ENCODE measurements at regions not wholly inside any gene's neighbourhood (a gene's known extent, or its start where the extent isn't known, plus 50 kb on each side); places are given as distances from the start of the nearest gene placed in this dataset.
A peak's percentile ranks its signal among the peaks of the same experiment; 100 is the strongest.
"Not testable (repeated sequence)": the region's sequence is repeated elsewhere in the genome, so short reads cannot be mapped to it uniquely, and the experiment has no call there.

- DNase-seq (ENCODE audit: low read depth, low spot score): no peak
- H3K27ac ChIP-seq: no peak overlapping the region
These were observed 93.8 kb downstream of the GPR63 start for GRCh38 chr6:96743496-96743895.

DNA sequence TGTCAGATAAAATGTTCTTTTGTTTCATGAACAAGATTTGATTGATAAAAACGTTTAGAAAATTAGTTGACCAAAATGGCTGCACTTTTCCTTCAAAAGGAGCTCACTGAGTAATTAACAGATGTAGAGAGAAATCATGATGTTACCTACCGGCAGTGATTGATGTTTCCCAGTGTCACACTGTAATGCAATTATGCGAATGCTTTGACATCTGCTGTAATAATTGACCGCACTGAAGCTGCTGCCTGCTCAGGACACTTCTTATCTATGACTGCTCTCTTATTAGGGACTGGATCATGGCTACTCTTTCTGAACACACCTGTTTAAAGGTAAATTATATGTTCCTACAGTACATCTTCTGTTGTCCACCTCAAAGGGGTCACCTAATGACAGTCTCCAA is 94.6 kb downstream of the GPR63 start:
- no peak overlapping the region for H3K27ac ChIP-seq
- DNase-seq (ENCODE audit: low read depth, low spot score): no peak

DNA sequence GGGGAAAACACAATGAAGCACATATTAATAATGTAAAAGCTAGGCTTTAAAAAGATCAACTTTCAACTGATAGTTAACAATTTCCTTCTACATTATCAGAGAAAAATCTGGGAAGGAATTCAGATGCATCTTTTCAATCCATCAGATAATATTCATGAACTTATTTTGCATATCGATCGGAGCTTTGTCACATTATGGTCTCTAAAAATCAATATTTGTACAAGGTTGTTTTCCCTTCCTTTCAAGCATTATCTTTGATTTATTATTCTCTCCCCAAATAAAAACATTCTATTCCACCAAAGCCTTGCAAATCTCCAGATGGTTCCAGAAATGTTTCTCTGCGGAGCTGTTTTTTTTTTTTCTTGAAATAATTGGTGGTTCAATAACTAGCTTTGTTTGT is 101.9 kb downstream of the GPR63 start:
- no peak overlapping the region for H3K27ac ChIP-seq
- no peak for DNase-seq (ENCODE audit: low read depth, low spot score)

- no peak overlapping the region for H3K27ac ChIP-seq
- DNase-seq (ENCODE audit: low read depth, low spot score): no peak
These were observed 110.1 kb downstream of the GPR63 start for GRCh38 chr6:96727144-96727543.

DNA sequence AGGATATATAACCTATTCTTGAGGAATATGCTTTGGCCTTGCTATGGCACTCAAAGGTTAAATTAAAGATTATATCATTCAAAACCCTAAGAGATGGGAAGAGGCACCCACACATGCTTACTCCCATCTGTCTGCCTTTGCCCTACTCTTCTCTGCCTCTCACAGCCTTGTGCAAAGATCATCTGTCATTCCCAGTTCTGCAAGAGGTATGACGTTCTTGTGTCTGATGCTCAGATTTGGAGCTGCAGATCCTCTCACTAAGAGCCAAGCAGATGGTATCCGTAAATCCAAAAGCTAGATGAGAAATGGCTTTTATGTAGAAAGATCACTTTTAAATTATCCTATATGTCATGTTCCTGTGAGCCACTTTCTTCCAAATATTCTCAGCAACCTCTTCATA is 112.0 kb downstream of the GPR63 start:
- H3K27ac ChIP-seq: no peak overlapping the region
- DNase-seq (ENCODE audit: low read depth, low spot score): no peak

- no peak overlapping the region for H3K27ac ChIP-seq
- no peak for DNase-seq (ENCODE audit: low read depth, low spot score)
These were observed 112.6 kb downstream of the GPR63 start for GRCh38 chr6:96724641-96725040.

DNA sequence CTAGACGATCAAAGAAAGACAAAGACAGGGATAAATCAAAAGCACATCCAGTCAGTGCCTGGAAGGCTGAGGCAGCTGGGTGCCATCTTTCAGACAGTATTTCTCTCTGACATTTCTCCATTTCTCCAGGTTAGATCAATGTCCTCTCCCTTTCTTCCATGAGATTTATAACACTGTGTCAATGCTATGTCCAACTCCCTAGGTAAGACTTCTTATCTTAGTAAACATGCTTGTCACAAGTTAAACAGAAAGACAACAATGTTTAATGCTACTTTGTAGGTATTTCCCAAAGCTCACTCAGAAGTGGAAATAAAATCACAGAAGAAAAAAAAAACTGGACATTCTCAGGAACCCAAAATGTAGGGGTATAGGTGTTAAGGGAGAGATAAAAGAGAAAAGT is 113.9 kb downstream of the GPR63 start:
- no peak for DNase-seq (ENCODE audit: low read depth, low spot score)
- no peak overlapping the region for H3K27ac ChIP-seq

DNA sequence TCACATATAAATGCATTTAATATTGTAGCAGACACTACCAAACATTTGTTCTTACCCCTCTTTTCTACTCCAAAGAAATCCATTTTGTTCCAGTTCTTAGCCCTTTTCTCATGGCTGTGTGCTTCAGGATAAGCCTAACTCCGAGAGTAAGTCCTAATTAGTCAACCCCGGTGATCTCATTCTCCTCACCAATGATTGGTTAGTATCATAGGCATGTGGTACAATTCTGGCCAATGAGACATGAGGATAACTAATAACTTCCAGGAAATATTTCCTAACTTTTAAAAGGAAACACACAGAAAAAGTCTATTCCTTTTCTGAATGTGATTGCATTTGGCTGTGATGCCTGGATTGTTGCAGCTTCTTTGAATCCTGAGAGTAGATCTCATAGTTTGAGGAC is 116.0 kb downstream of the GPR63 start:
- DNase-seq (ENCODE audit: low read depth, low spot score): no peak
- no peak overlapping the region for H3K27ac ChIP-seq

GRCh38 chr6:96716221-96716620 is 121.1 kb downstream of the GPR63 start:
- DNase-seq (ENCODE audit: low read depth, low spot score): no peak
- H3K27ac ChIP-seq: no peak overlapping the region

DNA sequence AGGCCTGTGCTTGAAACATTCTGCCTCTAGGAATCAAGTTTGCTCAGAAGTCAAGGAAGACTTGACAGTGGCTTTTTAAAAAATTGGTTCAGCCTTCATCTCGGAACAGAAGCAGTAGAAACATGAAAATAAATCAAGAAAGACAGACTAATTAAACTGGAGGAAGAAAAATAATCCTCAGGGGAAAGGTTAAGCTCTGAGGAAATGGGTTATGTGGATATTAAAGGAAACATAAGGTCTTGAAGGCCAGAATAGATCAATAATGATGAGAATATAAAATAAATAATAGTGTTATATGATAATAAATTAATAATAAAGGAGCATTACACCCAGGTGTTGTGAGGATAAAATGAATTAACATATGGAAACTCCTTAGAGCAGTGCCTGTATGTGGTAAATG is 121.7 kb downstream of the GPR63 start:
- no peak for DNase-seq (ENCODE audit: low read depth, low spot score)

DNA sequence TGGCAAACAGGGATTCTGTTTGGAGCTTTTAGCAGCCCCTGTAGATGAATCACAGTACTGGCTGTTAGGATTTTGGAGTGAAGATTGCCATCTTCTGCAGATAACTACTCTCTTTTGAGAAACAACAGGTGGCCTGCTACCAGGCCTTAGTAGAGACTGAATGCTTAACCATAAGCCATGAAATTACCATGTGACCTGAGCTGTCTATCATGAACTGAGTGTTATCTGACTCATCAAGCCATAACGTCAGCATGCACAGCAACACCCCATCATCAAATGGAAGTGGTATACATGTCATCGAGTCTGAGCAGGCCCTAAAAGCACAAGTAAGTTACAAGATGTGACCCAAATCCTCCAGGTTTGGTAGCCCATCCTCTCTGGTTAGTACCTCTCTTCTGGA is 132.6 kb downstream of the GPR63 start:
- no peak overlapping the region for H3K27ac ChIP-seq
- peak; percentile 2 for DNase-seq (ENCODE audit: low read depth, low spot score)

More for the DNA sequence above, 121.7 kb downstream of the GPR63 start:
- H3K27ac ChIP-seq: no peak overlapping the region

DNA sequence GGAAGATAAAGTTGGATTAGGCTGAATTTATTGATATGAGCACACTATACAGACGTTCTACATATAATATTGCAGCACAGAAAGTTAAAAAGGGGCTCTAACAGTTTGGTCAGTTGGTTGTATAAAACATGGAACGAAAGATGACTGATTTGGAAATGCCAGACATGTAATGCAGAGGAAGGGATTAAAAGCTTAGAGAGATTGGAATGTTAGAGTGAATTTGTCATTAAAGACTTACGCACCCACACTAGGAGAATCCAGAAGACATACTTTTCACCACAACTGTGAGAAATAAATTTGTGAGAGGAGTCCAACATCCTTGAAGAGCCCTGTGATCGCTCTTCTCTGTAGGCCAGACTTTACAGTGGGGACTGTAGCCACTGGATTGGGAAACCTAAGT is 134.7 kb downstream of the GPR63 start:
- no peak overlapping the region for H3K27ac ChIP-seq
- DNase-seq (ENCODE audit: low read depth, low spot score): no peak

- no peak for DNase-seq (ENCODE audit: low read depth, low spot score)
- no peak overlapping the region for H3K27ac ChIP-seq
These were observed 136.4 kb downstream of the GPR63 start for GRCh38 chr6:96700915-96701314.

DNA sequence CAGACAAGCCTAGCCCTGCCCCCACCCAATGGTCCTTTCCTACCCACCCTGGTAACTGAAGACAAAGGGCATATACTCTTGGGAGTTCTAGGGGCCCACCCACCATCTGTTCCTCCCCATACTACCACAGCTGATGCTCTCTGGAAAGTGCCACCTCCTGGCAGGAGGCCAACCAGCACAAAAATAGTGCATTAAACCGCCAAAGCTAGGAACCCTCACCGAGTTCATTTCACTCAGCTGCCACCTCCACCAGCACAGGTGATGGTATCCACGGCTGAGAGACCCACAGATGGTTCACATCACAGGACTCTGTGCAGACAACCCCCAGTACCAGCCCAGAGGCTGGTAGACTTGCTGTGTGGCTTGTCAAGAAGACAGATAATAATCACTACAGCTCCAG is 131.5 kb downstream of the FHL5 start:
- DNase-seq (ENCODE audit: low read depth, low spot score); H3K27ac ChIP-seq: not testable (repeated sequence)

- H3K27ac ChIP-seq: no peak overlapping the region
- no peak for DNase-seq (ENCODE audit: low read depth, low spot score)
These were observed 124.2 kb downstream of the FHL5 start for GRCh38 chr6:96687121-96687520.

GRCh38 chr6:96685702-96686101 is 122.8 kb downstream of the FHL5 start:
- DNase-seq (ENCODE audit: low read depth, low spot score): no peak
- no peak overlapping the region for H3K27ac ChIP-seq

DNA sequence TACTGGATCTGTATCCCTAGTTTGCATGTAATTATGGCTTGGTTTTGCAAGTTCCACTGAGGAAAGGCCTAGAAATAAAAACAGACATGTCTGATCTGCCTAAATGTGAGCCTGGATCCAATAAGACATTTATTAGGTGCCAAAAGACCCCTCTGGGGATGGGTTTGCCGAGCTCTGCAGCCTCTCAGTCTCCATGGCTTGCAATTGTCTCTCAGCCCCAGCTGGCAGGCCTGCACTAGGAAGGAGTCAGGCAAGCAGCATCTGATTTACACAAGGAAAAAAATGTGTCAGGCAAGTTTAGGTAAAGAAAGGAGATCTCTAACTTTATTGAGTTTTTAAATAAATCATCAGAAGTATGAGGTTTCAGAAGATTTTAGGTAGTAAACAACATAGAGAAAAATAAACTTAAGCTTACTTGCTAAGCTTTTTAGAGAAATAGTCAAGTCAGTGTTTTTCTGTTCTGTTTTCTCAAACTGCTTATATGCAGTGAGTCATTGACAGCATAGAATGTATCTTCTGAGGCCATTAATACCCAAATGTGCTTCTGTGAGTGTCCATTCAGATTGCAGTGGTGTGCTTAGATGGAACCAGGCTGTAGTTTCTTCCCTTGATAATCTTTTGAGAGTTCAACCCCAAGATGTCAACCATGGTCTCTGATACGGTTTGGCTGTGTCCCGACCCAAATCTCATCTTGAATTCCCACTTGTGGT is 121.0 kb downstream of the FHL5 start:
- no peak overlapping the region for H3K27ac ChIP-seq
- DNase-seq (ENCODE audit: low read depth, low spot score): no peak

DNA sequence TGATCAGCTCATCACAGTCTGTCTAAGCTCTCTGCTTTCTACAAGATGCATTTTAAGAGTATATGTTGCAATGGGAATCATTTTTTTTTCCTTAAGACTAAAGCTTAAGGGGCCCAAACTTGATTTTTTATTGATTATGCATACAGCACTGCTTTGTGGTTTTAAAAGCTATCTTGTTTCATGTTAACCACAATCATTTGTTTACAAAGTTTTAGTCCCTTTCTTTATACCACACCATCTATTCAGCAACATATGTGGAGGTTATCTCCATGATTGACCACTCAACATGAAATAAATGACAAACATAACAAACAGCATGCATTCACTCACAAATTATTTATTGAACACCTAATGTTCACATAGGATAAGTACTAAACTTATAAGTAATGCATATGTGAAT is 119.1 kb downstream of the FHL5 start:
- no peak for DNase-seq (ENCODE audit: low read depth, low spot score)
- H3K27ac ChIP-seq: no peak overlapping the region

DNA sequence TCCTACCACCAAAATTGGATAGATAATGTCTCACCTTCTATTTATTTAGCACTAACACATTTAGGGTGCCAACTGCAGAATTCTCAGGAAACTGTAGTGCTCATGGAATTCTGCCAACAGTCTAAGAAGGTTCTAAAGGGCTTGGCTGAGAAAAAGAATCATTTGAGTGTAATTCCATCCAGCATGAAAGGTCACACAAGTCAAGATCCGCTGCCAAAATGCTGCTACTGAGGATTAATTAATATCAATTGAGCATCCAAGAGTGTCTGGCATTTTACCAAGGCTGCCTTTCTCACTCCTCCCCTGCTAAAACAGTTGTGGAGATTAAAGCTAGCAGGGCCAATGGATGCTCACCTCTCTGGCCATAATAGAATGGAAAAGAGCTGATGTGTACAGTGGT is 112.7 kb downstream of the FHL5 start:
- no peak for DNase-seq (ENCODE audit: low read depth, low spot score)

More for the DNA sequence above, 112.7 kb downstream of the FHL5 start:
- no peak overlapping the region for H3K27ac ChIP-seq
